DND-41 (cell line): ENCODE measurements at regions not wholly inside any gene's neighbourhood (a gene's known extent, or its start where the extent isn't known, plus 50 kb on each side); places are given as distances from the start of the nearest gene placed in this dataset.

ENCODE experiments used
- ATAC-seq: fragments of 200-7000 bp; cut with Tn5 transposase; 3 replicates; pipeline ENCODE4 v1.9.1; 2021; ENCODE audit warnings: low read depth; ENCODE audit not compliant: insufficient read depth
- DNase-seq: peaks from one replicate; pipeline ENCODE4 v3.0.0-alpha.2; 2020
- H2AFZ ChIP-seq: 2 replicates; pipeline ENCODE4 v1.6.0; 2012; ENCODE audit warnings: low read depth, low read length
- H3K27ac ChIP-seq: 2 replicates; pipeline ENCODE4 v1.5.1; 2012; ENCODE audit warnings: low read length, inconsistent platforms
- H3K27me3 ChIP-seq: fragments of 200-600 bp; sonication (generic); 2 replicates; pipeline ENCODE4 v1.6.0; 2012; ENCODE audit warnings: low read length, mild to moderate bottlenecking, inconsistent platforms; ENCODE audit not compliant: insufficient read depth, poor library complexity
- H3K36me3 ChIP-seq: 2 replicates; pipeline ENCODE4 v1.5.1; 2012; ENCODE audit warnings: low read length, inconsistent platforms; ENCODE audit not compliant: insufficient read depth
- H3K4me1 ChIP-seq: 2 replicates; pipeline ENCODE4 v1.5.1; 2012; ENCODE audit warnings: mild to moderate bottlenecking, low read length; ENCODE audit not compliant: insufficient read depth
- H3K4me2 ChIP-seq: 2 replicates; pipeline ENCODE4 v1.6.0; 2012; ENCODE audit warnings: mild to moderate bottlenecking, moderate library complexity, low read length, inconsistent platforms; ENCODE audit not compliant: insufficient read depth
- H3K4me3 ChIP-seq, 2 experiments: fragments of 200-600 bp in 1 of 2; shearing (Covaris generic) in 1 of 2; 2 replicates each; pipeline ENCODE4 v1.5.1; 2012 to 2016; ENCODE audit warnings: inconsistent platforms in 2 of 2, low read length in 2 of 2, mild to moderate bottlenecking in 2 of 2, low read depth in 1 of 2, moderate library complexity in 1 of 2
- H3K79me2 ChIP-seq: 2 replicates; pipeline ENCODE4 v1.6.0; 2012; ENCODE audit warnings: low read length, inconsistent platforms; ENCODE audit not compliant: insufficient read depth
- H3K9ac ChIP-seq: 2 replicates; pipeline ENCODE4 v1.6.0; 2012; ENCODE audit warnings: low read depth, mild to moderate bottlenecking, inconsistent platforms, low read length, moderate library complexity
- H3K9me3 ChIP-seq: 2 replicates; pipeline ENCODE4 v1.5.1; 2012; ENCODE audit warnings: low read length, moderate library complexity, mild to moderate bottlenecking, inconsistent platforms; ENCODE audit not compliant: insufficient read depth, severe bottlenecking
- H4K20me1 ChIP-seq: 2 replicates; pipeline ENCODE4 v1.6.0; 2012; ENCODE audit warnings: low read length; ENCODE audit not compliant: insufficient read depth
- CTCF ChIP-seq: IDR thresholded peaks from 2 replicates; pipeline ENCODE4 v1.5.1; 2012; ENCODE audit warnings: borderline replicate concordance, low read length, moderate library complexity, mild to moderate bottlenecking; ENCODE audit not compliant: poor library complexity, severe bottlenecking; ENCODE audit errors: extremely low read depth
- EZH2 ChIP-seq: IDR thresholded peaks from 3 replicates; pipeline ENCODE4 v1.6.1; 2012; ENCODE audit warnings: borderline replicate concordance, low read depth, mild to moderate bottlenecking, moderate library complexity, low read length, inconsistent platforms; ENCODE audit not compliant: severe bottlenecking

GRCh38 chr14:26130690-26131089, 467.1 kb downstream of the NOVA1 start:
- Histone ChIP-seq H3K4me2 (no peak overlapping the region), H4K20me1 (no peaks in the 10 kb centered on the region), H2AFZ (no peak overlapping the region), H3K36me3 (no peaks in the 10 kb centered on the region), H3K27ac (no peak overlapping the region), H3K9ac (no peak overlapping the region), H3K27me3 (no peaks in the 10 kb centered on the region), H3K4me1 (no peaks in the 10 kb centered on the region), H3K9me3 (no peaks in the 10 kb centered on the region), H3K79me2 (no peaks in the 10 kb centered on the region), H3K4me3 (no peak overlapping the region)
- DNase-seq (no peak), ATAC-seq (no peak)
- no peak for TF ChIP-seq CTCF

- Histone ChIP-seq H2AFZ (no peak overlapping the region), H3K27ac (no peak overlapping the region), H3K9ac (no peak overlapping the region), H3K27me3 (no peaks in the 10 kb centered on the region), H4K20me1 (no peaks in the 10 kb centered on the region), H3K4me2 (no peak overlapping the region), H3K36me3 (no peaks in the 10 kb centered on the region), H3K9me3 (no peaks in the 10 kb centered on the region), H3K4me1 (no peaks in the 10 kb centered on the region), H3K79me2 (no peaks in the 10 kb centered on the region), H3K4me3 (no peak overlapping the region)
- ATAC-seq, result no peak
- DNase-seq, result no peak
- TF ChIP-seq EZH2 (no peak), CTCF (no peak)
Observed at GRCh38 chr14:26128931-26129671, 468.7 kb downstream of the NOVA1 start.

GRCh38 chr14:26124896-26125438, 472.9 kb downstream of the NOVA1 start:
- H3K4me3 ChIP-seq, result no peak overlapping the region
- TF ChIP-seq EZH2 (no peak), CTCF (no peak)
- H3K9me3 ChIP-seq, result no peaks in the 10 kb centered on the region
- DNase-seq (no peak), ATAC-seq (no peak)
- no peaks in the 10 kb centered on the region for H3K4me1 ChIP-seq
- no peaks in the 10 kb centered on the region for H3K79me2 ChIP-seq
- no peaks in the 10 kb centered on the region for H3K27me3 ChIP-seq
- H4K20me1 ChIP-seq, result no peaks in the 10 kb centered on the region
- H2AFZ ChIP-seq, result no peak overlapping the region
- H3K4me2 ChIP-seq, result no peak overlapping the region
- H3K27ac ChIP-seq, result no peak overlapping the region
- no peak overlapping the region for H3K9ac ChIP-seq
- H3K36me3 ChIP-seq, result no peaks in the 10 kb centered on the region

GRCh38 chr14:26123459-26123858, 474.4 kb downstream of the NOVA1 start:
- H2AFZ ChIP-seq, result no peak overlapping the region
- H3K4me3 ChIP-seq, result no peak overlapping the region
- no peaks in the 10 kb centered on the region for H3K9me3 ChIP-seq

More at GRCh38 chr14:26123459-26123858, 474.4 kb downstream of the NOVA1 start:
- no peaks in the 10 kb centered on the region for H4K20me1 ChIP-seq
- TF ChIP-seq EZH2, result no peak
- no peak for TF ChIP-seq CTCF
- H3K4me1 ChIP-seq, result no peaks in the 10 kb centered on the region
- H3K4me2 ChIP-seq, result no peak overlapping the region
- ATAC-seq (no peak), DNase-seq (no peak)
- no peaks in the 10 kb centered on the region for H3K79me2 ChIP-seq
- H3K36me3 ChIP-seq, result no peaks in the 10 kb centered on the region
- H3K9ac ChIP-seq, result no peak overlapping the region
- no peak overlapping the region for H3K27ac ChIP-seq
- no peaks in the 10 kb centered on the region for H3K27me3 ChIP-seq
